GM23248 (cell line): ENCODE measurements at regions not wholly inside any gene's neighbourhood (a gene's known extent, or its start where the extent isn't known, plus 50 kb on each side); places are given as distances from the start of the nearest gene placed in this dataset.

Source experiments
- EZH2 ChIP-seq: fragments of 200-600 bp; sonication (generic); IDR thresholded peaks from 2 replicates; pipeline ENCODE4 v1.6.1; 2018; ENCODE audit warnings: antibody characterized with exemption, mild to moderate bottlenecking; ENCODE audit not compliant: insufficient read depth, poor library complexity, severe bottlenecking
- EZH2phosphoT487 ChIP-seq: fragments of 200-600 bp; sonication (generic); IDR thresholded peaks from 2 replicates; pipeline ENCODE4 v1.6.1; 2018; ENCODE audit warnings: antibody characterized with exemption, moderate library complexity, mild to moderate bottlenecking, low read depth; ENCODE audit not compliant: insufficient read depth

GRCh38 chr10:2974503-2975207 lies 92.7 kb upstream of the PFKP start:
- TF ChIP-seq EZH2: no peak
- TF ChIP-seq EZH2phosphoT487: no peak
